ENCODE measurements at regions not wholly inside any gene's neighbourhood (a gene's known extent, or its start where the extent isn't known, plus 50 kb on each side); places are given as distances from the start of the nearest gene placed in this dataset.

DNA sequence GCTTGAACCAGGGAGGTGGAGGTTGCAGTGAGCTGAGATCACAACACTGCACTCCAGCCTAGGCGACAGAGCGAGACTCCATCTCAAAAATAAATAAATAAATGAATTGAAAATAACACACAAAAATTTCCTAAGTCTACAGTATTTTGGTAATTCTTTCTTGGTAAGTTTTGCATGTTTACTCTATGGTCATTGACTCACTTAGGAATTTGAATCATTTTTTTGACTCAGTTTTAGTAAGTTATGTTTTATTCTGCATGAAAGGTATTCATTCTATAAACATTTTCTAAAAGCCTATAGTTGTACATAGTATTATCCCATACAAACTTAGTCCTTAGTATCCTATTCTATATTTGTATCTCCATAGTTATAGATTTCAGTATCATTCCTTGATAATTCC is 772.9 kb upstream of the SLIT2 start:
- TF ChIP-seq CTCF (IDR thresholded peaks at IDR 0.05; ENCODE audit: extremely low read depth in 1 of 2, insufficient read depth in 1 of 2, low read depth in 1 of 2, low read length in 2 of 2) (no peak), POLR2A (IDR thresholded peaks at IDR 0.05; ENCODE audit: low read depth, low read length) (no peak), EZH2 (IDR thresholded peaks at IDR 0.05; ENCODE audit: borderline replicate concordance, low read depth, low read length, severe bottlenecking) (no peak), POLR2AphosphoS5 (IDR thresholded peaks at IDR 0.05; ENCODE audit: insufficient read depth, low read depth, low read length) (no peak), MYC (IDR thresholded peaks at IDR 0.05; ENCODE audit: low read depth, low read length) (no peak)
- TF ChIP-seq, protein P1, sequence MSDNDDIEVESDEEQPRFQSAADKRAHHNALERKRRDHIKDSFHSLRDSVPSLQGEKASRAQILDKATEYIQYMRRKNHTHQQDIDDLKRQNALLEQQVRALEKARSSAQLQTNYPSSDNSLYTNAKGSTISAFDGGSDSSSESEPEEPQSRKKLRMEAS (IDR thresholded peaks at IDR 0.05; ENCODE audit: insufficient read depth, insufficient read length): no peak

All from endothelial cell of umbilical vein (primary cell).